OCI-LY7 (cell line): ENCODE measurements at regions not wholly inside any gene's neighbourhood (a gene's known extent, or its start where the extent isn't known, plus 50 kb on each side); places are given as distances from the start of the nearest gene placed in this dataset.

Experiments
- BruUV-seq: library from RNA; stranded (reverse); fragments of 400-500 nt; replicated peaks from 2 replicates; lab custom pipeline; 2021; lab: Mats Ljungman, UMichigan
- CTCF ChIA-PET: fragments of 300-600 bp; sonication (Branson Sonifier 250); formaldehyde crosslinking; loops from one replicate; lab custom pipeline; 2022; ENCODE audit warnings: antibody characterized with exemption; ENCODE audit not compliant: unreplicated experiment; lab: Charles Lee
- POLR2A ChIA-PET: fragments of 300-600 bp; sonication (Branson Sonifier 250); formaldehyde crosslinking; loops from one replicate; lab custom pipeline; 2022; ENCODE audit warnings: antibody characterized with exemption; lab: Charles Lee
- DNase-seq: peaks from one replicate; pipeline ENCODE4 v3.0.0-alpha.2; 2015; ENCODE audit warnings: low spot score
- H2AFZ ChIP-seq: fragments of 200-600 bp; sonication (generic), shearing (Covaris generic); 2 replicates; pipeline ENCODE4 v1.6.1; 2014; ENCODE audit warnings: mild to moderate bottlenecking, antibody characterized with exemption, low read length, moderate library complexity
- H3K27ac ChIP-seq: fragments of 200-600 bp; sonication (generic); 2 replicates; pipeline ENCODE4 v1.5.1; 2014; ENCODE audit warnings: mixed run types, low read depth, mild to moderate bottlenecking, moderate library complexity, low read length, inconsistent platforms; ENCODE audit not compliant: poor library complexity, severe bottlenecking
- H3K36me3 ChIP-seq: fragments of 200-600 bp; sonication (generic); 2 replicates; pipeline ENCODE4 v1.6.1; 2014; ENCODE audit warnings: mild to moderate bottlenecking, antibody characterized with exemption, low read length, moderate library complexity, mixed read lengths; ENCODE audit not compliant: insufficient read depth
- H3K4me1 ChIP-seq: fragments of 200-600 bp; sonication (generic); 2 replicates; pipeline ENCODE4 v1.5.1; 2014; ENCODE audit warnings: mild to moderate bottlenecking, low read length; ENCODE audit not compliant: insufficient read depth, poor library complexity, severe bottlenecking
- H3K4me2 ChIP-seq: fragments of 200-600 bp; sonication (generic); 2 replicates; pipeline ENCODE4 v1.6.1; 2014; ENCODE audit warnings: mild to moderate bottlenecking, low read length
- H3K4me3 ChIP-seq: fragments of 200-600 bp; sonication (generic); 2 replicates; pipeline ENCODE4 v1.5.1; 2014; ENCODE audit warnings: mild to moderate bottlenecking, low read depth, low read length; ENCODE audit not compliant: poor library complexity, severe bottlenecking
- H3K79me2 ChIP-seq: fragments of 200-600 bp; sonication (generic); 2 replicates; pipeline ENCODE4 v1.6.1; 2016; ENCODE audit warnings: low read depth, mild to moderate bottlenecking, low read length, moderate library complexity, mixed read lengths; ENCODE audit not compliant: insufficient read depth
- H3K9me2 ChIP-seq: fragments of 200-600 bp; sonication (generic); 2 replicates; pipeline ENCODE4 v1.6.1; 2016; ENCODE audit warnings: mild to moderate bottlenecking, low read length, mixed read lengths; ENCODE audit not compliant: insufficient read depth
- H3K9me3 ChIP-seq: fragments of 200-600 bp; sonication (generic); 2 replicates; pipeline ENCODE4 v1.6.1; 2014; ENCODE audit warnings: mild to moderate bottlenecking, mixed run types, low read length, mixed read lengths
- H4K20me1 ChIP-seq: fragments of 200-600 bp; sonication (generic); 2 replicates; pipeline ENCODE4 v1.6.1; 2014; ENCODE audit warnings: mild to moderate bottlenecking, antibody characterized with exemption, low read length, moderate library complexity, mixed read lengths; ENCODE audit not compliant: insufficient read depth
- EZH2phosphoT487 ChIP-seq: fragments of 200-600 bp; sonication (generic); IDR thresholded peaks from 2 replicates; pipeline ENCODE4 v1.6.1; 2018; ENCODE audit warnings: low read depth, borderline replicate concordance, mild to moderate bottlenecking, mixed run types, antibody characterized with exemption, low read length, moderate library complexity, mixed read lengths
- intact Hi-C: fragments of 100-400 bp; cut with micrococcal nuclease; formaldehyde crosslinking; loops from one replicate; pipeline ENCODE4 v1.10.0; 2022; ENCODE audit not compliant: unreplicated experiment
- TF ChIP-seq, protein P1 (sequence below): fragments of 200-600 bp; sonication (generic); conservative IDR thresholded peaks from 2 replicates; pipeline ENCODE4 v1.5.1; 2014; ENCODE audit warnings: mild to moderate bottlenecking, antibody characterized with exemption, low read length, moderate library complexity, mixed read lengths

DNA sequence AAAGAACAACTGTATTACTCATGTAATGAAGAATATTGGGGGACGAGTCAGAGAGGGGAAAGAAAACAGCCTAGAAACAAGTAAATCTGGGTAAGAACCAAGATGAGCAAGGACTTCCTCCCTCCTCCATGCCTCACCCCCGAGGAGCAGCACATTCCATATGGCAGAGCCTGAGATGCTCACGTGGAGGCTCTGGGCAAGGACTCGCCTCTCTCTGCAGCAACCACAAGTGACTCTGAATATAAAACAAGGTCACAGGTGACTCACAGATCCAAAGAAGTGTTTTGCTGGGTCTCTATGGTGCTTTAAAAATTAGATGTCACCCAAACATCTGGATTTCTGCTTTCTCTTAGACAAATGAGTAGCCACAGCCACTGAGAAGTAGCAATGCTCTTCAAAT, 453.0 kb upstream of the SULF2 start:
- no peaks in the 10 kb centered on the region for H4K20me1 ChIP-seq
- no peaks in the 10 kb centered on the region for H3K4me1 ChIP-seq
- H3K36me3 ChIP-seq, result no peaks in the 10 kb centered on the region
- ChIA-PET CTCF (no interaction called here), POLR2A (no interaction called here)
- no peaks in the 10 kb centered on the region for H3K9me2 ChIP-seq
- intact Hi-C loops, result no loop called here
- DNase-seq, result no peak
- no TSS peak for BruUV-seq
- H3K79me2 ChIP-seq, result no peaks in the 10 kb centered on the region
- H3K4me2 ChIP-seq, result no peak overlapping the region
- no peaks in the 10 kb centered on the region for H3K9me3 ChIP-seq
- H3K4me3 ChIP-seq, result no peak overlapping the region
- TF ChIP-seq, protein P1, sequence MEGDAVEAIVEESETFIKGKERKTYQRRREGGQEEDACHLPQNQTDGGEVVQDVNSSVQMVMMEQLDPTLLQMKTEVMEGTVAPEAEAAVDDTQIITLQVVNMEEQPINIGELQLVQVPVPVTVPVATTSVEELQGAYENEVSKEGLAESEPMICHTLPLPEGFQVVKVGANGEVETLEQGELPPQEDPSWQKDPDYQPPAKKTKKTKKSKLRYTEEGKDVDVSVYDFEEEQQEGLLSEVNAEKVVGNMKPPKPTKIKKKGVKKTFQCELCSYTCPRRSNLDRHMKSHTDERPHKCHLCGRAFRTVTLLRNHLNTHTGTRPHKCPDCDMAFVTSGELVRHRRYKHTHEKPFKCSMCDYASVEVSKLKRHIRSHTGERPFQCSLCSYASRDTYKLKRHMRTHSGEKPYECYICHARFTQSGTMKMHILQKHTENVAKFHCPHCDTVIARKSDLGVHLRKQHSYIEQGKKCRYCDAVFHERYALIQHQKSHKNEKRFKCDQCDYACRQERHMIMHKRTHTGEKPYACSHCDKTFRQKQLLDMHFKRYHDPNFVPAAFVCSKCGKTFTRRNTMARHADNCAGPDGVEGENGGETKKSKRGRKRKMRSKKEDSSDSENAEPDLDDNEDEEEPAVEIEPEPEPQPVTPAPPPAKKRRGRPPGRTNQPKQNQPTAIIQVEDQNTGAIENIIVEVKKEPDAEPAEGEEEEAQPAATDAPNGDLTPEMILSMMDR, result no peak
- no peak for TF ChIP-seq EZH2phosphoT487
- H2AFZ ChIP-seq, result no peak overlapping the region
- H3K27ac ChIP-seq, result no peak overlapping the region

DNA sequence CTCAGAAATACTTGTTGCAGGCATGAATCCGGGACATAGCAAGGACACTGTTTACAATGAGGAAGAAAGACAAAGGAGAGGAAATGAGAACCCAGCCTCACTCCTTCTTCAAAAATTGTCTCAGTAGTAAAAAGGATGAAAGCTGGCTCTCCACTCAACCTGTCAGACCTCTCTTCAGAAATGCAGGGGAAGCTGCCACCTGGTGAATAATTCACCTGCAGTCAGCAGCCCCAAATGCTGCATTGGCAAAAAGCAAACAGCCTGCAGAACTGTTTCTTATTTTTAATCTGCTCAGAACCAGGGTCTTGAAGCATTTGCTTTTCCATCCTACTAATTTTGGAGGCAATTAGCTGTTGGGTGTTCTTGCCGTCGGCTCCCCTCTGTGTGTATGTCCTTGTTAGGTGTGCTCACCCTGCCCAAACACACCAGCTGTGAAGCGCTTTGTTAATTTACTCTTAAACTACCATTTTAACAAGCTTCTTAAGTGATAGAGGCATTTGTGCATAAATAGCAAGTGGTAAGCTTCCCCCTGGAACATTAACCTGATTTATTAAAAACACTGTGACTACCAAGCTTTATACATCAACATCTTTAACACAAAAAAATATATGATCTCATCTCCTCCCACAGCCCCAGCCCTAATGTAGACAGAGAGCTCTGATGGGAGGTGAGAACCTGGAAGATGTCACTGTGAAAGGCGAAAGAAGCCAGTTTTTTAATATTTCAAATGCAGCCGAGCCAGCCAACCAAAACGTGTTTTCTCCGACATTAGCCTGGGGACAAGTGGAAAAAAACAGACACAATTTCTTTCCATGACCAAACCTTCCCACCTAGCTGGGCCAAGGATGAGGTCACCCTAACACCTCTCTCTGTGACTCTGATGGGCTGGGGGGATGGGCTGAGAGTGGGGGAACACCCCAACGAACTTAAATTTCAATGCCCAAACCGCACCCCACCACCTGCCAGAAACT, 451.0 kb upstream of the SULF2 start:
- BruUV-seq, result no TSS peak

More for the DNA sequence above, 451.0 kb upstream of the SULF2 start:
- no peak overlapping the region for H2AFZ ChIP-seq
- no peak for DNase-seq
- no peaks in the 10 kb centered on the region for H4K20me1 ChIP-seq
- no peak overlapping the region for H3K27ac ChIP-seq
- POLR2A ChIA-PET, result interaction anchor here (0.6 kb wide), 1 partner anchor 512 kb away, joined by 3 read pairs; no protein-coding TSS in a partner anchor
- no peaks in the 10 kb centered on the region for H3K4me1 ChIP-seq
- H3K79me2 ChIP-seq, result no peaks in the 10 kb centered on the region
- no peak for TF ChIP-seq EZH2phosphoT487
- TF ChIP-seq, protein P1, result no peak
- no peaks in the 10 kb centered on the region for H3K9me2 ChIP-seq
- H3K36me3 ChIP-seq, result no peaks in the 10 kb centered on the region
- H3K4me3 ChIP-seq, result no peak overlapping the region
- intact Hi-C loops, result no loop called here
- H3K4me2 ChIP-seq, result no peak overlapping the region
- H3K9me3 ChIP-seq, result no peaks in the 10 kb centered on the region
- CTCF ChIA-PET, result no interaction called here
